GM06990 (cell line): ENCODE measurements at regions not wholly inside any gene's neighbourhood (a gene's known extent, or its start where the extent isn't known, plus 50 kb on each side); places are given as distances from the start of the nearest gene placed in this dataset.

Source experiments
- DNase-seq: peaks from one replicate; pipeline ENCODE4 v3.0.0-alpha.2; 2011; ENCODE audit not compliant: insufficient read length; ENCODE audit errors: extremely low read depth
- H3K27me3 ChIP-seq: replicated peaks from 2 replicates; pipeline ENCODE4 v1.6.0; 2011; ENCODE audit warnings: low read length; ENCODE audit not compliant: control insufficient read depth, insufficient read depth
- H3K36me3 ChIP-seq: 2 replicates; pipeline ENCODE4 v1.5.1; 2011; ENCODE audit warnings: low read length; ENCODE audit not compliant: control insufficient read depth, insufficient read depth
- H3K4me3 ChIP-seq: replicated peaks from 2 replicates; pipeline ENCODE4 v1.5.1; 2011; ENCODE audit warnings: low read depth, mild to moderate bottlenecking, control low read depth, low read length
- TF ChIP-seq, protein P1 (sequence below): IDR thresholded peaks from 2 replicates; pipeline ENCODE4 v1.5.1; 2011; ENCODE audit warnings: low read length, control low read depth, mild to moderate bottlenecking, inconsistent platforms; ENCODE audit not compliant: insufficient read depth, poor library complexity, severe bottlenecking

DNA sequence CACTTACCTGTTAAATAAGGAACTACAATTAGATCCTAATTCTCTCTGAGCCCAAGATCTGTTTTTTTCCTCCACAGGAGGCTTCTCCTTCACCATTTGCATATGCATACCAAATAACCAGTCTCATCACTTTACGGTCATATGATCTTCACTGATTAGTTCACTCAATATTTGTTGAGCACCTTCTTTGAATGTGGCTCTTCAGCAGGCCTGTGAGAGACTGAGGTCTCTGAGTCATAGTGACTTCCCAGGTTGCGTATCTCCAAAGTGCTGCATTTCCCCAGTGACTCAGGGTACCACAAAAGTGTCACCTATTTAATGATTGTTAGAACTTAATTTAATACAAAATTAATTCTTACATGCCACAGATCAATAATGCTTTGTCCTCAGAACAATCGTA, 108.8 kb upstream of the TRIB2 start:
- Histone ChIP-seq H3K36me3 (no peaks in the 10 kb centered on the region), H3K4me3 (no peak overlapping the region), H3K27me3 (no peaks in the 10 kb centered on the region; the same call in none of the 2 replicates)
- no peak for DNase-seq
- TF ChIP-seq, protein P1, sequence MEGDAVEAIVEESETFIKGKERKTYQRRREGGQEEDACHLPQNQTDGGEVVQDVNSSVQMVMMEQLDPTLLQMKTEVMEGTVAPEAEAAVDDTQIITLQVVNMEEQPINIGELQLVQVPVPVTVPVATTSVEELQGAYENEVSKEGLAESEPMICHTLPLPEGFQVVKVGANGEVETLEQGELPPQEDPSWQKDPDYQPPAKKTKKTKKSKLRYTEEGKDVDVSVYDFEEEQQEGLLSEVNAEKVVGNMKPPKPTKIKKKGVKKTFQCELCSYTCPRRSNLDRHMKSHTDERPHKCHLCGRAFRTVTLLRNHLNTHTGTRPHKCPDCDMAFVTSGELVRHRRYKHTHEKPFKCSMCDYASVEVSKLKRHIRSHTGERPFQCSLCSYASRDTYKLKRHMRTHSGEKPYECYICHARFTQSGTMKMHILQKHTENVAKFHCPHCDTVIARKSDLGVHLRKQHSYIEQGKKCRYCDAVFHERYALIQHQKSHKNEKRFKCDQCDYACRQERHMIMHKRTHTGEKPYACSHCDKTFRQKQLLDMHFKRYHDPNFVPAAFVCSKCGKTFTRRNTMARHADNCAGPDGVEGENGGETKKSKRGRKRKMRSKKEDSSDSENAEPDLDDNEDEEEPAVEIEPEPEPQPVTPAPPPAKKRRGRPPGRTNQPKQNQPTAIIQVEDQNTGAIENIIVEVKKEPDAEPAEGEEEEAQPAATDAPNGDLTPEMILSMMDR = no peak

DNA sequence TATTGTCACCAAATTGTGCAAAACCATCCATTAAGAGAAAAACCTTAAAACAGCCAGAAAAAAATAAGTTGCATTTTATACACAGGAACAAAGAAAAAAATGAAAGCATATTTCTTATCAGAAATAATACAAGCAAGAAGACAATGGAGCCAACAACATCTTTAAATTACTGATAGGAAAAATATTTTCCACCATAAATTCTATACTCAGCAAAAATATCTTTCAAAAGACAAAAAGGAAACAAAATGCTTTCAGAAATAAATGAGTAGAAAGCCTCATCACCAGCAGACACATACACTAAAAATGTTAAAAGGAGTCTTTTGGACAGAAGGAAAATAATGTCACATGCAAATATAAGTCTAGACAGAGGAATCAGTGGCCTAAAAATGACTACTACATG, 106.4 kb upstream of the TRIB2 start:
- H3K36me3 ChIP-seq = no peaks in the 10 kb centered on the region
- TF ChIP-seq, protein P1 = no peak
- H3K27me3 ChIP-seq = no peaks in the 10 kb centered on the region; the same call in 1 of the 2 replicates
- no peak for DNase-seq
- H3K4me3 ChIP-seq = no peak overlapping the region

DNA sequence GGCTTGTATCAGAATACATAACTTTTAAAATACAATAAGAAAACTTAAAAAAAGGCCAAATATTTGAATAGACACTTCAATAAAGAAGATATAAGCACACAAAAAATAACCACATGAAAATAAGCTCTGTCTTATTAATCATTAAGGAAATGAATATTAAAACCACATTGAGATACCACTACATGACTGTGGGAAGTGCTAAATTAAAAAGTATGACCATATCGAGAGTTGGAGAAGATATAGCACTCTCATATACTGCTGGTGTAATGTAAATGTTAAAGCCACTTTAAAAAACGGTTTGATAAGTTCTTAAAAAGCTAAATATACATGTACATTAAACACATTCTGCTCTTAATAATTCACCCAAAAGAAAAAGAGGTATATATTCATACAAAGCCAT, 104.6 kb upstream of the TRIB2 start:
- H3K27me3 ChIP-seq = no peaks in the 10 kb centered on the region
- DNase-seq = no peak
- H3K36me3 ChIP-seq = no peaks in the 10 kb centered on the region
- H3K4me3 ChIP-seq = no peak overlapping the region
- TF ChIP-seq, protein P1 = no peak

DNA sequence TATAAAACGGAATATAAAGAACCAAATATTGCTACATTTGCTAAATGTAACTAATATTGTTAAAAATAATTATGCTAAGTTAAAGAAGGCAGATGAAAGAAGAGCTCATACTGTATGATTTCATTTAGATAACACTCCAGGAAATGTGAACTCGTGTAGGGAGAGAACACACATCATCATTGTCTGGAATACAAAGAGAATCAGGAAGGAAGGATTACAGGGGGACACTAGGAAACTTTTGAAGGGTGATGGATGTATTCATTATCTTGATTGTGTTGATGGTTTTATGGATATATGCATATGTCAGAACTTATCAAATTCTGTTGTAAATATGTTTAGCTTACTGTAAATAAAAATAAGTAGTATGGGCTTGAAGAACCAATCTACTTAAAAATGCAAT, 104.1 kb upstream of the TRIB2 start:
- DNase-seq = no peak
- no peak overlapping the region for H3K4me3 ChIP-seq
- H3K27me3 ChIP-seq = no peaks in the 10 kb centered on the region
- TF ChIP-seq, protein P1 = no peak
- H3K36me3 ChIP-seq = no peaks in the 10 kb centered on the region

DNA sequence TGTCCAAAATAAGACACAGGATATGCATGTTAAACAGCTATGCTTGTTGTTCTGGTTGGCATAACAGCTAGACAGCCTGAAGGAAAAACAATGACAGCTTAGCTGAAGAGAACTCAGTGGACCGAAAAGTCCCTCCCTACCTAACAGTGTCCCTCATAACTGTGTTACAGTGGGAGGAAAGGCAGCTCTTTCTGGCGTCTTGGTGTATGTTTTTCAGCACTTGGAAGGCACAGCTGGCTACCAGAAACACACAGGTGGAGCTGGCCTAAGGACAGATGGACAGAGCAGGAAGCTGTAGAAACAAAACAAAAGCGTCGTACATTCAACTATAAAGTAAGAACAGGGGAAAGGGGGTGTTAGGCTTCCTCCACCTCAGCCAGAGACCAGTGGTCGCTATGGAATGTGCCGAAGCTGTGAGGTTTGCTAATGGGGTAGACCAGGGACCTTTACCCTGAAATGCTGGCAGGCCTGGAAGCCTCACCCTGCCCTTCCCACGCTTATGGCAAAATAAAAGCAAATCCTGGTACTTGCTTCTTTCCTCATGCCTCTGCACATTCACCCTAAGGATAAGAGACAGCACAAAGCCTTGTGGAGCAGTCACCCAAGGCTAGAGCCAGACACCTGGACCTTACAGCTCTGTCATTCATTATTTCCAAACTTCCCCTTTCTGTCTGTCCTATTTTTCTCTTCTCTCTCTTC, 103.5 kb upstream of the TRIB2 start:
- TF ChIP-seq, protein P1 = no peak
- DNase-seq = no peak
- no peak overlapping the region for H3K4me3 ChIP-seq

DNA sequence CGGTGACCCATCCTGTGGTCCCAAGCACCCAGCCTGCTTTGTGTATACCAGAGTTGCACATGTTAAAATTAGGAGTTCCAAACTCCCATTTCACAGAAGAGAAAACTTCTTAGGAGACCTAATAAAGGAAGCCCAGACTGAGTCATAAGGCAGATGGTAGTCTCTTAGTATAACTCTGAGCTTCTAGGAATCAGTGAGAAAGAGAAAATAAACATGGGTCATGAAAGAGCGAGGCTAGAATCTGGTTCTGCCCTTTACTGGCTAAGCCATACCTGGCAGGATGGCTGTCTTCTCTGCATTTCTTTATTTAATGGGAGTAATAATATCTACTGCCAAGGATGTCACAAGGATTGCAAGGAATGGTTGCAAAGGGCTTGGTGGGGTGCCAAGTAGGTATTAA, 101.2 kb upstream of the TRIB2 start:
- Histone ChIP-seq H3K36me3 (no peaks in the 10 kb centered on the region), H3K27me3 (no peaks in the 10 kb centered on the region; the same call in 1 of the 2 replicates), H3K4me3 (no peak overlapping the region)
- DNase-seq = no peak
- TF ChIP-seq, protein P1 = no peak

More for the DNA sequence above, 103.5 kb upstream of the TRIB2 start:
- H3K36me3 ChIP-seq = no peaks in the 10 kb centered on the region
- H3K27me3 ChIP-seq = no peaks in the 10 kb centered on the region
